ENCODE measurements at regions not wholly inside any gene's neighbourhood (a gene's known extent, or its start where the extent isn't known, plus 50 kb on each side); places are given as distances from the start of the nearest gene placed in this dataset.

DNA sequence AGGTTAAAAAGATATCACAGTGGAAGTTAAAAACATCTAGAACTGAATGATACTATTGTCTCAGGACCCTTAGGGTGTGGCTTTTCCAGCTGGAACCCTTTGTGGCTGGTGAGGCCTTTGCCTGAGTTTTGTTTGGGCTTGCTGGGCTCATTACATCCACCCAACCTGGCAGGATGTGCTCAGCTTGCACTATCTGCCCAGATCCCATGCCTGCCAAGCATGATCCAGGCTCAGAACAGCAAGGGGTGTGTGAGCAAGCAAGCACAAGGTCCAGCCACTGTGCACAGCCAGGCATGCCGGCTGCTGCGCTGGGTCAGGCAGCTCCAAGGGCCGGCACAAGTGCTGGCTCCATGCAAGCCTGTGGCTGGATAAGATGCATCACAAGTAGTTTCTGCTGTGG is 512.7 kb upstream of the CDIN1 start:
- TF ChIP-seq, protein P1, sequence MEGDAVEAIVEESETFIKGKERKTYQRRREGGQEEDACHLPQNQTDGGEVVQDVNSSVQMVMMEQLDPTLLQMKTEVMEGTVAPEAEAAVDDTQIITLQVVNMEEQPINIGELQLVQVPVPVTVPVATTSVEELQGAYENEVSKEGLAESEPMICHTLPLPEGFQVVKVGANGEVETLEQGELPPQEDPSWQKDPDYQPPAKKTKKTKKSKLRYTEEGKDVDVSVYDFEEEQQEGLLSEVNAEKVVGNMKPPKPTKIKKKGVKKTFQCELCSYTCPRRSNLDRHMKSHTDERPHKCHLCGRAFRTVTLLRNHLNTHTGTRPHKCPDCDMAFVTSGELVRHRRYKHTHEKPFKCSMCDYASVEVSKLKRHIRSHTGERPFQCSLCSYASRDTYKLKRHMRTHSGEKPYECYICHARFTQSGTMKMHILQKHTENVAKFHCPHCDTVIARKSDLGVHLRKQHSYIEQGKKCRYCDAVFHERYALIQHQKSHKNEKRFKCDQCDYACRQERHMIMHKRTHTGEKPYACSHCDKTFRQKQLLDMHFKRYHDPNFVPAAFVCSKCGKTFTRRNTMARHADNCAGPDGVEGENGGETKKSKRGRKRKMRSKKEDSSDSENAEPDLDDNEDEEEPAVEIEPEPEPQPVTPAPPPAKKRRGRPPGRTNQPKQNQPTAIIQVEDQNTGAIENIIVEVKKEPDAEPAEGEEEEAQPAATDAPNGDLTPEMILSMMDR (IDR thresholded peaks at IDR 0.05): no peak
- TF ChIP-seq POLR2A (IDR thresholded peaks at IDR 0.05): no peak
- no peak for TF ChIP-seq POLR2AphosphoS5 (IDR thresholded peaks at IDR 0.05)
- no peak for TF ChIP-seq EP300 (IDR thresholded peaks at IDR 0.05)
